GM19351 (cell line): ENCODE measurements at regions not wholly inside any gene's neighbourhood (a gene's known extent, or its start where the extent isn't known, plus 50 kb on each side); places are given as distances from the start of the nearest gene placed in this dataset.

ENCODE experiments used
- ATAC-seq: cut with Tn5 transposase; IDR thresholded peaks from one replicate; pipeline ENCODE4 v1.9.1; 2021; ENCODE audit warnings: mild to moderate bottlenecking, moderate library complexity; ENCODE audit not compliant: unreplicated experiment

GRCh38 chr14:95466506-95466905 is 49.9 kb downstream of the SYNE3 start:
- no peak for ATAC-seq

DNA sequence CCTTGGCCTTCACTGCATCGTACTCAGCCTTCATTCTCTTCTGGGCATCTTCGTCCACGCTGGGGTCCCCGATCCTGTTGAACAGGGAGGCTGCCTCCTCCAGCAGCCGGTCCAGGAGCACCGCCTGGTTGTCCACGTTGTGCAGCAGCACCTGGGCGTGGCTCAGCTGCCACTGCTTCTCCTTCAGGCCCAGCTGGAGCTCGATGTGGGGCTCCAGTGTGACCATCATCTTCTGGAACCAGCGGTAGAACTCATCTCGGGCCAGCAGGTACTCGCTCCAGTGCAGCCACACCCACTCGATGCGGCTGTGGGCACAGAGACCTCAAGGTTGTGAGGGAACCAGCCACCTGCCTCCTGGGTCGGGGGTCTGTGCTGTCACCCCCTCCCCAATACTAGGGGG is 50.5 kb downstream of the SYNE3 start:
- no peak for ATAC-seq

DNA sequence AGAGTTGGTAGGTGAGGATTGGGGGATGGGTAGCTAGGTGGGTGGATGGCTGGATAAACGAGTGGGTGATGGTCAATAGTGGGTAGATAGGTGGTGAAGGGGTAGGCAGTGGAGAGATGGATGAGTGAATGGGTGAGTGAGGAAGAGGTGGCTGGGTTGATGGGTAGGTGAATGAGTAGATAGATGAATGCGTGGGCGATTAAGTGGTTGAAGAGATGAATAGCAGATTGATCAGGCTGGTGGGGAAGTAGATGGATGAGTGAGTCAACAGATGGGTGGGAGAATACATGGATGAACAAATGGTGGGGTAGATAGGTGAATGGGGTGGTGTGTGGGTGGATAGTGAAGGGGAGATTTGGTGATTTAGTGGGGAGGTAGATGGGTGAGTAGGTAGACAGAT is 51.1 kb downstream of the SYNE3 start:
- no peak for ATAC-seq

GRCh38 chr14:95464514-95464913 is 51.9 kb downstream of the SYNE3 start:
- ATAC-seq, result no peak

DNA sequence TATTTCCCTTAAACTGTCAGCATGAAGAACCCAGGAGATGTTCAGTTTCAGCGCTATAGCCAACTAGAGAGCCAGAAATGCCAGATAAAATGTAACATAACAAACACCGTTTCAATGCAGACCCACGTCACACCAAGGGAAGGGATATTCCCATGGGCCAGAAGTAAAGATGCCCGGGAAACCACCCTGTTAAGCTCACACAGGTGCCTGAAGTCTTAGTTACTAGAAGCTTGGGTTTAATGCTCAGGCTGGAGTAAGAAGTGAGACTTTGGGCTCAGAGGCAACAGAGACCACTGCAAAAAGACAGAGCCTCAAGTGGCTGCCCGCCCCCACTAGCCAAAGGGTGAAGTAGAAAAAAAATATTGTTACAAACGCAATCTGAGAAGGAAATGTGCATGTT is 52.3 kb downstream of the SYNE3 start:
- no peak for ATAC-seq

DNA sequence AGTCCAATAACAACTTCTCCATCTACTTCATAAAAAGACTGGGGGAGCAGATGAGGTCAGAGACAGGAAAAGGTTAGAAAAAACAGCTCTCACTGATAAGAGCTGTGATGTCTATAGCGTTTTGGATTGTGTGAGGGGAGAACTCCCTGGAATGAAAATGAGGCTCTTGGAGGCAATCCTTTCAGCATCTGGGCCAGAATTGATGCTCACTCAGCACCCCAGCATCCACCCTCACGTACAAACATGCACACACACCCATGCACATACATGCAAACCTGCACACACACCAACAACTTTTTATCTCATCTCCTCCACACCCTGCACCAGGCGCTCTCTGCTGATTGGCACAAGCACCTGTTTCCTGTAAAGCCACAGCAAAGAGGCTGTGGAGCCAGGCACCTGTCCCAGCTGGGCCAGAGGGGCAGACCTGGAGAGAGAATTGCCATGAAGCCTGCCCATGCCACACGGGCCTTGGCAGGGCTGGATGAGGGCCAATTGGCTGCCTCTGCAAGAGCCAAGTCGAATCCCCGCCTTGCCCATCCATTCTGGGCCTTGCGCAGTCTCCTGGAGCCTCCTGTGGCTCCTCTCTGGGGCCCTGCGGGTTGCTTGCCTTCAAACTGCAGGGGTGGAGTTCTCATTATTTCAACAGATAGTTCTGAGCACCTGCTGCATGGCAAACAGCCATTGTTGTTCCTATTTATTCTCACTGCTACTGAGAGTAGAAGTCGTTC is 53.1 kb downstream of the SYNE3 start:
- no peak for ATAC-seq

DNA sequence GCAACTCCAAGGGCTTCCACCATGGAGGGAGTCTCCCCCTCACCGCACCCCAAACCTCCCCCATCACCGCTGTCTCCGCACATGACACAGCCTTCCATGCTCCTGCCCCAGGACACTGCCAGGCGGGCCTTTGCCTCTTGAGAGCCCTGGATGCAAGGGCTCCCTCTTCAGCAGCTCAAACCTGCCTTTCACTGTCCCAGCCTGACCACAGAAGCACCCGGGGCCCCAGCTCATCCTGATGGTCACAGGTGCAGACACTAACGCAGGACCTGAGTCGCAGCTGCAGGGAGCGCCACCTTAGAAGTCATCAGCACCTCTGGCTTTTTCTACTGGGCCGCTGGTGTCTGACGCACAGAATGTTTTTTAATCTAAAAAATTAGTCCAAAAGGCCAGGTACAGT is 54.0 kb downstream of the SYNE3 start:
- ATAC-seq, result no peak

DNA sequence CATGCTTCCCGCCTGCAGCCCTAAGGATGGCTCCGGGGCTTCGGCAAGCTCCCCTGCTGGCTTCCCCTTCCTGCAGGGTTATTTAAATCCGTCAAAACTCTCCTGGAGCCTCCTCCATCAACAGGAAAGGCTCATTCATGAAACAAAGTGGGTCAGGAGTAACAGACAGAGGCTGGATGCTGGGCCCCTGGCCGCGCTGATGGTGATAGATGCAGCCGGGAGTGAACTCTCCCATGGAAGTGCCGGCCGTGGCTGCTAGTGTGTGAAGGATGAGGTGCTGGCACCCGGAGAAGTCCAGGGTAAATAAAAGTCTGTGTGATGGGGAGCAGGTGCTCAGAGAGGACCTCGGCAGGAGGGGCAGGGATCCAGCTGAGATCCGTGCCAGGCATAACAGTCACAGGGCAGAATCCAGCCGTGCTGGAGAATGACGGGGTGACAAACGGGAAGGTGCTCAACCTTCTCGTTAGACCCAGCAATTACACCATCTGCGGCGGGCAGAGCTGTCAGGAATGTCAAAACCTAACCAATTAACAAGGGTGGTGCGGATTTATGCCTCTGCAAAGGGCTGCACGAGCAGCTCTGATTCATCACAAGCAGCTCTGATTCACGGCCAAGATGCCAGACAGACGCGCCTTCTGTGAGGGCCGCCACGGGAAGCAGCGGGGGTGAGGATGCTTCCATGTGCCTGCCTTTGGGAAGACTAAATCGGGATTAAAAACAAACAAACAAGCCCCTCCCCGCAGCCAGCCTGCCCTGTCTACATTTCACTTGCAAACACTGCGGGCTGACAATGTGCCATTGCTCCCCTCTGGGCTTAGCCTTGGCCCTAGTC is 55.6 kb downstream of the SYNE3 start:
- ATAC-seq, result no peak

GRCh38 chr14:95458906-95459305 is 57.5 kb downstream of the SYNE3 start:
- no peak for ATAC-seq

- ATAC-seq, result no peak
These were observed 58.0 kb downstream of the SYNE3 start for GRCh38 chr14:95458459-95458858.

DNA sequence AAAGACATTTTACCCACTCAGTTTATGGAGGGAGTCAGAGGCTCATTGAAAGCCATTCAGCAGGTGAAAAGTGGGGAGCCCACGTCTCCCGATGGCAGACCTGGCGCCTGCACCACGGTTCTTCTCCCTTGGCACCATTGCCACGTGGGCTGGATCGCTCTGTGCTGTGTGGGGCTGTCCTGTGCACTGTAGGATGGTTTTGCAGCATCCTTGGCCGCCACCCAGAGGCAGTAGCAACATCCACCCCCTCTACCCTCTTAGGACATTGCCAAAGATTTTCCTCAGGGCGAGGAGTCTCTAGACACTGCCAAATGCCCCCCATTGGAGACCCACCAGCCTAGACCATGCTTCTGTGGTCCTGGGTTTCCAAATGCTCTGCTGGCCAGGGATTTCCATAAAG is 60.2 kb downstream of the SYNE3 start:
- no peak for ATAC-seq

- ATAC-seq, result no peak
These were observed 61.2 kb downstream of the SYNE3 start for GRCh38 chr14:95455246-95455645.

DNA sequence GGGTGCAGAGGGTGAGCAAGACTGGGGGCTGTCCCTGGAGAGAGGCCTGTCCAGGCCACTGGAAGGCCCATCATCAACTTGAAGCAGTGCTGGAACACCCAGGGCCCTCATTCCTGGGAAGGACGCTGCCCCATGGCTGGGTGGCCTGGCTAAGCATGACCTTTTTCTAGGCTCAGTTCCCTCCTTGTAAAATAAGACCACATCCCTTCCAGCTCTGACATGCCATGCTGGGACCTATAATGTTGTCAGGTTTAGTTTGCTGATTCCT is 62.8 kb downstream of the SYNE3 start:
- ATAC-seq, result no peak

DNA sequence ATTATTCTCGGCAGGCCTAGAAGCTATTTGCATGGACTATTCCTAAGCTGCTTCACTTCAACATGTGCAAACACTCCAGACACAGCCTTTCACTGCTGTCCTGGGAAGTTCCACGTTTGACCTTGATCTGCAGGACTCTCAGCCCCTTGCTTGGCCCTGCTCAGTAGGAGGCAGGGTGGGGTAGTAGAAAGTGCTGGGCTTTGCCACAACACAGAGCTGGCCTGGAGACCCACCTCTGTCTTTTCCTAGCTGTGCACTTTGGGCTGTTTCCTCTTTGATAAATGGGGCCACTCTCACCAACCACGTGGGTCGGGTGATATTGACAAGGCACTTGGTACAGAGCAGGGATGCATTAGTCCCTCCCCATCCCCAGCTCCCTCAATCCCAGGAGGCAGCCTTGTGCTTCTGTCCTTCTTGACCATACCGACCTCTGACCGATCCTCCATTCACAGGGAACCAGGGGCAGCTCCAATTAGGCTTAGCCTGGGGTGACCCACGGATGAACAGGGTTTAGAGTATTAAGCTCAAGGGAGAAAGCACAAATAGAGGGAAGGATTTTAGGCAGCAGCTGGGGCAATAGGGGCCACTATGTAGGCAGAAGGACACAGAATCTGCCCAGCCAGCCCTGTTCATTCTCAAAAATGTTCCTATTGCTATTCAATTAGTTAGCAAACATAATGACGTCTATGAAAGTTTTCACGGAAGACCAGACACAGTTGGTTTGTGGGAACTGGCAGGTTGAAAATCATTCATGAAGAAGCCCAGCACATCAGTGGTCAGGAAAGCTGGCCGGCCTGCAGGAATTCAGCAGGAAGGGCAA is 63.3 kb downstream of the SYNE3 start:
- ATAC-seq, result no peak

- ATAC-seq, result no peak
These were observed 64.1 kb downstream of the SYNE3 start for GRCh38 chr14:95452176-95452892.

GRCh38 chr14:95449131-95449530 is 67.3 kb downstream of the SYNE3 start:
- no peak for ATAC-seq

DNA sequence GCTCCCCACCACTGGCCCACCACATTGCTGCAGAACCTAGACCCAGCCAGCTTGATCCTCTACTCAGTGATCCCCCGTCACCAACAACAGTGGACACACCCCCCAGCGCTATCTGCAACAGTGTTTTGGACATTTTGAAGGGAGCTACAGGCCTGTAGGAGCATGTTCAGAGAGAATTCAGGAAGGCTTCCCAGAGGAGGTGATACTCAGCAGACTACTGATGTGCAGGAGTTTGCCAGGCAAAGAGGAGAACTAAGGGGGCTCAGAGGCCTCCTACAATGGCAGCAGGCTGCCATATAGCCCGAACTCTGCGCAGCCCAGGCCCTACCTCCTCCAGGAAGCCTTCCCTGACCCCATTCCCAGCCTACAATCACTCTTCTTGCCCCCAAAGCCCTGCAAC is 70.0 kb downstream of the SYNE3 start:
- ATAC-seq, result no peak

GRCh38 chr14:95445676-95446075 is 70.8 kb downstream of the SYNE3 start:
- no peak for ATAC-seq

- no peak for ATAC-seq
These were observed 71.3 kb downstream of the SYNE3 start for GRCh38 chr14:95445161-95445560.

- no peak for ATAC-seq
These were observed 72.0 kb downstream of the SYNE3 start for GRCh38 chr14:95444132-95445129.
